ENCODE measurements at regions not wholly inside any gene's neighbourhood (a gene's known extent, or its start where the extent isn't known, plus 50 kb on each side); places are given as distances from the start of the nearest gene placed in this dataset.

DNA sequence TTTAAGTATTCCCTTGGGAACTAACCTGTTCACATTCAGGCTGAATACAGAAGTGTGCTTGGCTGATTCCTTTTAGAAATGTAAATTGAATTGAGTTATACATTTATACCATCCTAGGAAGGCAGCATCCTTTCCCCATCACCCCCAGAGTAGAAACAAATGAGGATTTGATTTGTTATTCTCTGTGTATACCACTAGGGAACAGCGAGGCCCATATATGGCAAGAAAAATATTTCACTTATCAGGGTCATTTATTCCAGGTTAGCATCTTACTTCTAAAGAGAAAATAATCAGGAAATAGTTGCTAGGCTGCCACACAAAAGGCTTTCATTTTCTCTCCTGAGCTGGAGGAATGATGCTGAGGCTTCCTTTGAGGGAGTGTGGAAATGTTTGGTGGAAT is 516.9 kb downstream of the PIK3C3 start:
- Histone ChIP-seq H3K4me1 (replicated peaks) (no peaks in the 10 kb centered on the region), H3K27me3 (replicated peaks; ENCODE audit: insufficient read depth) (no peaks in the 10 kb centered on the region), H3K4me3 (no peak overlapping the region), H3K9me3 (no peaks in the 10 kb centered on the region), H3K27ac (no peak overlapping the region), H3K36me3 (no peaks in the 10 kb centered on the region)
- intact Hi-C loops (cut with DNase I) = no loop called here
- no peak for DNase-seq (ENCODE audit: low spot score)
- WGBS = 84% methylated on average over 1 of the region's 1 CpG
- TF ChIP-seq POLR2AphosphoS5 (IDR thresholded peaks at IDR 0.05) (no peak), POLR2A (IDR thresholded peaks at IDR 0.05) (no peak)
- TF ChIP-seq, protein P1, sequence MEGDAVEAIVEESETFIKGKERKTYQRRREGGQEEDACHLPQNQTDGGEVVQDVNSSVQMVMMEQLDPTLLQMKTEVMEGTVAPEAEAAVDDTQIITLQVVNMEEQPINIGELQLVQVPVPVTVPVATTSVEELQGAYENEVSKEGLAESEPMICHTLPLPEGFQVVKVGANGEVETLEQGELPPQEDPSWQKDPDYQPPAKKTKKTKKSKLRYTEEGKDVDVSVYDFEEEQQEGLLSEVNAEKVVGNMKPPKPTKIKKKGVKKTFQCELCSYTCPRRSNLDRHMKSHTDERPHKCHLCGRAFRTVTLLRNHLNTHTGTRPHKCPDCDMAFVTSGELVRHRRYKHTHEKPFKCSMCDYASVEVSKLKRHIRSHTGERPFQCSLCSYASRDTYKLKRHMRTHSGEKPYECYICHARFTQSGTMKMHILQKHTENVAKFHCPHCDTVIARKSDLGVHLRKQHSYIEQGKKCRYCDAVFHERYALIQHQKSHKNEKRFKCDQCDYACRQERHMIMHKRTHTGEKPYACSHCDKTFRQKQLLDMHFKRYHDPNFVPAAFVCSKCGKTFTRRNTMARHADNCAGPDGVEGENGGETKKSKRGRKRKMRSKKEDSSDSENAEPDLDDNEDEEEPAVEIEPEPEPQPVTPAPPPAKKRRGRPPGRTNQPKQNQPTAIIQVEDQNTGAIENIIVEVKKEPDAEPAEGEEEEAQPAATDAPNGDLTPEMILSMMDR (IDR thresholded peaks at IDR 0.05) = no peak

DNA sequence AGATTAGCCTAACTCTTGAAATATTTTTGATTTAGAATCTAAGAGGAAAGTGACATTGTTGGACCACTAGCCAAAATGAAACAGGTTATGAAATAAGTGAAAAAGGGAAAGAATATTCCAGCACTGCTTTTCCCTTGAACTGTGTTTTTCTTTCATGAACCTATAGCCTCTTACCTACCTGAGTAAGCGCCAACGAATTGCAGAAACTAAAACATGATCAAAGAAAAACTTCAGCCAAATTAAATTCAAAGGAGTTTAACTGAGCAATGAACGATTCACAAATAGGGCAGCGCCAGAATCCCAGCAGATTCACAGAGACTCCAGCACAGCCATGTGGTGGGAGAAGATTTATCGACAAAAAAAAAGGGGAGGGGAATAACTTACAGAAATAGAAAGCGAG is 518.6 kb downstream of the PIK3C3 start:
- Histone ChIP-seq H3K4me1 (replicated peaks) (no peaks in the 10 kb centered on the region), H3K4me3 (no peak overlapping the region), H3K27ac (no peak overlapping the region), H3K36me3 (no peaks in the 10 kb centered on the region), H3K9me3 (no peaks in the 10 kb centered on the region), H3K27me3 (replicated peaks; ENCODE audit: insufficient read depth) (no peaks in the 10 kb centered on the region)
- TF ChIP-seq POLR2A (IDR thresholded peaks at IDR 0.05) (no peak), POLR2AphosphoS5 (IDR thresholded peaks at IDR 0.05) (no peak)
- TF ChIP-seq, protein P1 (IDR thresholded peaks at IDR 0.05) = no peak
- intact Hi-C loops (cut with DNase I) = no loop called here
- 60% methylated on average over 6 of the region's 6 CpGs for WGBS
- DNase-seq (ENCODE audit: low spot score) = no peak

GRCh38 chr18:42474577-42474976 is 519.5 kb downstream of the PIK3C3 start:
- no peak for DNase-seq (ENCODE audit: low spot score)
- no peaks in the 10 kb centered on the region for H3K9me3 ChIP-seq
- no peaks in the 10 kb centered on the region for H3K4me1 ChIP-seq (replicated peaks)
- no peak for TF ChIP-seq POLR2AphosphoS5 (IDR thresholded peaks at IDR 0.05)
- TF ChIP-seq, protein P1 (IDR thresholded peaks at IDR 0.05) = no peak
- TF ChIP-seq POLR2A (IDR thresholded peaks at IDR 0.05) = no peak
- no peak overlapping the region for H3K27ac ChIP-seq
- intact Hi-C loops (cut with DNase I) = no loop called here
- no peak overlapping the region for H3K4me3 ChIP-seq
- no peaks in the 10 kb centered on the region for H3K36me3 ChIP-seq
- H3K27me3 ChIP-seq (replicated peaks; ENCODE audit: insufficient read depth) = no peaks in the 10 kb centered on the region

DNA sequence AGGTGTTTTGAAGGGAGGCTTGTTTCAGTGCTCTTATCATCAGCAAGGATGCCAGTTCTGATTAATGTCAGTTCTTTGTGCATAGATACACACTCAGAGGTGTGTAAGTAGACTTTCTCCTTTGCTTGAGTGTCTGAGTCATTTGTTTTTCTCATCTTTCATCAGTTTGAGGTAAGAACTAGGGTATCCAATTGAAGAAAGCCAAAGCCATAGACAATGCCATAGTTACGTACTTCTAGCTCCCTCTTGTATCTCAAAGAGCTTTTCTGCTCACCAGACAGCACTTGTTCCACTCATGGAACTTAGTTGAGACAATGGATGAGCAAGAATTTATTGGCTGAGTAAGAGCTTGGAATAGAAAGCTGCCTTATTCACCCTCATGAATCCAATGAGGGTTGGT is 520.1 kb downstream of the PIK3C3 start:
- Histone ChIP-seq H3K4me3 (no peak overlapping the region), H3K36me3 (no peaks in the 10 kb centered on the region), H3K27me3 (replicated peaks; ENCODE audit: insufficient read depth) (no peaks in the 10 kb centered on the region), H3K27ac (no peak overlapping the region), H3K4me1 (replicated peaks) (no peaks in the 10 kb centered on the region), H3K9me3 (no peaks in the 10 kb centered on the region)
- TF ChIP-seq POLR2AphosphoS5 (IDR thresholded peaks at IDR 0.05) = no peak
- TF ChIP-seq, protein P1 (IDR thresholded peaks at IDR 0.05) = no peak
- no peak for TF ChIP-seq POLR2A (IDR thresholded peaks at IDR 0.05)
- 59% methylated on average over 1 of the region's 1 CpG for WGBS
- intact Hi-C loops (cut with DNase I) = no loop called here
- DNase-seq (ENCODE audit: low spot score) = no peak

DNA sequence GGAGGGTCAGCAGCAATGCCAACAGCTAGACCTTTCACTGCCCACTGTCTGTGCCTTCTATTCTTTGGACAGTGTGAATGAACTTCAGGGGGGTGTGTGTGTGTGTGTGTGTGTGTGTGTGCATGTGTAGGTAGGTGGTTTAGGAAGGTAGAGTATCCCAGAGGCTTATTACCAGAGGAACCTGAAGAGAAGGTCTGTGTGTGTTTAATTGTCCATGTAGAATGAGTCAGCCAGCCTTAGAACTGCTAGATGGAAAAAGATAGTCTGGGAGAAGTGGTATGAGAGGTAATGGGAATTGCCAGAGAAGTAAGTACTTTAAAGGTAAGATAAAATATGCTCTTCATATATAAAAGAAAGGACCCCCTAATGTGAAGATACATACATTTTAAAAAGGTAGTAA is 522.2 kb downstream of the PIK3C3 start:
- Histone ChIP-seq H3K4me1 (replicated peaks) (no peaks in the 10 kb centered on the region), H3K27me3 (replicated peaks; ENCODE audit: insufficient read depth) (no peaks in the 10 kb centered on the region), H3K36me3 (no peaks in the 10 kb centered on the region), H3K27ac (no peak overlapping the region), H3K4me3 (no peak overlapping the region), H3K9me3 (no peaks in the 10 kb centered on the region)
- intact Hi-C loops (cut with DNase I) = no loop called here
- TF ChIP-seq POLR2AphosphoS5 (IDR thresholded peaks at IDR 0.05) (no peak), POLR2A (IDR thresholded peaks at IDR 0.05) (no peak)
- TF ChIP-seq, protein P1 (IDR thresholded peaks at IDR 0.05) = no peak
- no peak for DNase-seq (ENCODE audit: low spot score)
